OCI-M2 (cell line): ENCODE measurements at regions not wholly inside any gene's neighbourhood (a gene's known extent, or its start where the extent isn't known, plus 50 kb on each side); places are given as distances from the start of the nearest gene placed in this dataset.

Source experiments
- DNase-seq: peaks from one replicate; lab custom pipeline; 2025; ENCODE audit not compliant: unreplicated experiment; lab: John Stamatoyannopoulos, UW

DNA sequence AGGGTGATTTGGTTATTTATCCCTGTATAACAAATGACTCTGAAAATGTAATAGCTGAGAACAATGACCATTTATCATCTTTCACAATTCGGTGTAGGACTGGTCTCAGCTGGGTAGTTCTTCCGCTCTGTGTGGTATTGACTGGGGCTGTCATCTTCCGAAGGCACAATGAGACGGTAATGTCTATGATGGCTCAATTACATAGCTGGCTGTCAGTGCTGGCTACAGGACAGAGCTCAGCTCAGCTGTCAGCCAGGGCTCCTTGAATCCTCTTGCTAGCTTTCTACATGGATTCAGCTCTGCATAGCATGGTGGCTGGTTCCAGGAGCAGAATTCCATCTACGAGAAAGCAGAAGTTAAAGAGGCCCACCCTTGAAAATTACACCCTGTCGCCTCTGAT, 483.8 kb downstream of the TDRD15 start:
- no peak for DNase-seq

DNA sequence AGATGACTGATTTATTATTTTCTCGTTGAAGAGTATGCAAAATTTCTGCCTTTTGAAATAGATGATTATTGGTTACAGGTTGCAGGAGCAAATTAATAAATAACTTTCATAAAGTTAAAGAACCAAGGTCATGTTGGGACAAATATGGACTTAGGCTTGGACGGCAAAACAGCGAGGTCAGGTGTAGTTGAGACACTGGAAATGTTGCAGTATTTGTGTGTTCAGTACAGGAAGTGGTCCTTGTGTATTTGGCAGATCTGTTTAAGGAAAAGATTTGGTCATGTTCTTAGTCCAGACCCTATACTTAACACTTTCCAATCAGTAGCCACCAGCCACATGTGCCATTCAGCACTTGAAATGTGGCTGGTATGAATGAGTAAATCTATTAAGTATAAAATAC, 486.5 kb downstream of the TDRD15 start:
- no peak for DNase-seq

DNA sequence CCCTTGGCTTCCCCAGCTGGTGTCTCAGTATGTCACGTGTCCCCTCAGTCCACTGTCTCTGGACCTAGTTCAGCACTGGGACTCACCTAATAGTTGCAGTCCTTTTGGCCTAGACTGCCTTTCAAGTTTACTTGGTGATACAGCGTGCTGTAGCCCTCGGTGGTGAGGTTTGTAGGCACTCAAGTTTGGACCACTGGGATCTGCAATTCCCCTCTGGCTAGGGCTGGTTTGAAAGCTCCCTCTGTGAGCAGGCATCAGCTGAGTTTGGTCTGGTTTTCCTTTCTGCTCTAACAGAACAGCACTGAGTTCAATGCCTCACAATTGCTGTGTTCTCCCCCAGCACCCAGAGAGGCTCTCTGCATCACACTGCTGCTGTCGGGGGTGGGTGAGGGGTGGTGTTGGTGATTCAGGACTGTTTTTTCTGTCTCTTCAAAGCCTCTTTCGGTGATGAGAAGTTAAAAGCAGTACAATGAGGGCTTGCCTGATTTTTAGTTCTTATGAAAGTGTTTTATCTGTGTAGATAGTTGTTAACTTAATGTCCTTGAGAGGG, 494.2 kb downstream of the TDRD15 start:
- no peak for DNase-seq

DNA sequence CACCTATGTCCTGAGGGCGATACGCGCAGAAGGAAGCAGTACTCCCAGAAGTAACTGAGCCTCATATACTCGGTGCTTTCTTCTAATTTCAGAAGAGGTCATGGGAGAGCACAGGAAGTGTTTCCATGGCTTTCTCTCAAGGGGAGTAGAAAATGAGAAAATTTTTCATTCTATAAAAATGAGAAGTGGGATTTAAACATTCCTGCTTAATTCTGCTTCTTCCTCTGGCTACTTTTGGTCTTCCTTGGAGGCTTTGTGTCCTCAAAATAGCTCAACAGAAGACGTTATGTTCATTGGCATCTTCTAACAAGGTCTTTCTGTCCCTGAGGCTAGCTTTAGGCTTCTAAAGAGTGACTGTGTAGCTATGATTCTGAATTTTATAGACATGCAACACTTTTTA, 497.0 kb downstream of the TDRD15 start:
- DNase-seq, result no peak

DNA sequence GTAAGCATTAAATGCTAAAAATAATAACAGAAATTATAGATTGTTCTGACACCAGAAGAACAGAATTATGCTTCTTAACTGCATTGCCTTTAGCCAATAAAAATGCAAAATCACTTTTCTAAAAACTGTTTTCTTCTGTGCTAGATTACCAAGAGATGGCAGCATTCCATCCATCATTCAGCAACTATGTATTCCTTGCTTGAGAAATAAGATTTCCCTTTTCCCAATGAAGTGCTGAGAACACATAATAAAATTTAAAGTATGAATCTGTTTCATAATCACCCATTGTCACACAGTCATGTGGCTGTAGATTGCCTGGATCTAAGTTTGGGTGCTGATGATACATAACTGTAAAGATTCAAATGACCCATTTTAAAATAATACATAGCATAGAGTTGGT, 504.2 kb downstream of the TDRD15 start:
- DNase-seq, result no peak

DNA sequence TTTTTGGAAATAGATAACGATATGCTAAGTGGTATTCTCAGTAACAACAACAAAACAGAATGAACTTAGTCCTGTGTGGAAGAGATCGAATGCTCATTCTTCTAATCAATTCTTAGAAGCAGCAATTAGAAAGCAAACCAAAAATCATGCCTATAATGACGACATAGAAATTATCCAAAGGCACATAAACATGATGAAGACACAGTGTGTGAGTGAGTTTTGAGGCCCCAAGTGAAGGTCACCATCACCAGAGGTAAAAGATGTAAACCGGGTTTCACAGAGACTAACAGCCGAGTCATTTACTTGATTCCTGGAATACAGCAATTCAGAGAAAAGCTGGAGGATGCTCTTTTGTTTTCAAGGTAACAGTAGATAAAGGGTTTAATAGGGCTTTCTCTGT, 509.2 kb downstream of the TDRD15 start:
- no peak for DNase-seq

DNA sequence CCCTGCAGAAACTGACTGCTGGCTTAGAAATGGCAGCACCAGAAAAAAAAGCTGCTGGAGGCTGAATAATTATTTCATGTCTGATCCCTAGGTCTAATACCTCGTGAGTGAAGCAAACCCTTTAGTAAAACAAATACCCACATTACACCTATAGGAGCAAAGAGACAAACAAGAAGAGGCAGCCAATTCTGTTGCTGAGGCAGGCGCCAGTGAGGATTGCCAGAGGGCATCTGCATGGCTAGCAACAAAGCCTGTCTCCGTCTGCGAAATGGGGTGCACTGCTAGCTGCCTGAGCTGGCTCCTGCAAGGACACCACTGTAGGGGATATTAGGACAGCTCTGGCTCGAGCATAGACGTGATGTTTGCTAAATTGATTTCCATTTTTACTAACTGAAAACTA, 509.7 kb downstream of the TDRD15 start:
- DNase-seq, result no peak

DNA sequence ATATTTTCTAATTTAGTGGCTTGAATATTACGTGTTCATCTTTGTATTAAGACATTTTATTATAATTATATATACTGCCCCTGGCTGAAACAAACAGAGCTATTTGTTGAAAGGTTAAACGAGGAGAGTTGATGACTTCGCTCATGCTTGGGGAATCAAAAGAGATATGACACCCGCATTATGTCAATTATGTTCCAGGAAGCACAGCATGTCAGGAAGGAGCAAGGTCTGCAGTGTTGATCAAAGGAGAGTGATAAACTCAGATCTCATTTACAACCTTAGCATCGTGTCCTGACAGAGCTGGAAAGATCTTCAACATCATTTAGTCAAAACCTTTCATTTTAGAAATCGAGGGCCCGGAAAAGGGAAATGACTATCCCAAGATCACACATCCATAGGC, 510.1 kb downstream of the TDRD15 start:
- no peak for DNase-seq

DNA sequence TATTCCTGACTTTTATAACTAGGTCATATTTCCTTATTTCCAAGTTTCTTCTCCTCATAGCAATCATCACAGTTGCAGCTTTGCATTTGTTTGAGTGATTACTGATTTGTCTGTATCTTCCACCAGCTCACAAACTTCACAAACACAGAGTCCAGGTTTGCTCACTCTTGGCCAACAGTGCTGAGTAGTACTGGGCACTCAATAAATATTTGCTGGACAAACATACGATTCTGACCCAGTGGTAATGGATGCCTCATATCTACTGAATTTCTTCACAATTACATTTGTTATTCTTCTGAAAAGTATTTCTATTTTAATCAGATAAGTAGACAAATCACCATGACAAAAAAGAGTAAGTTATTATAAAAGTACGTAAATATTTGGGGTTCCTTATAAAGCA, 516.3 kb downstream of the TDRD15 start:
- DNase-seq, result no peak

DNA sequence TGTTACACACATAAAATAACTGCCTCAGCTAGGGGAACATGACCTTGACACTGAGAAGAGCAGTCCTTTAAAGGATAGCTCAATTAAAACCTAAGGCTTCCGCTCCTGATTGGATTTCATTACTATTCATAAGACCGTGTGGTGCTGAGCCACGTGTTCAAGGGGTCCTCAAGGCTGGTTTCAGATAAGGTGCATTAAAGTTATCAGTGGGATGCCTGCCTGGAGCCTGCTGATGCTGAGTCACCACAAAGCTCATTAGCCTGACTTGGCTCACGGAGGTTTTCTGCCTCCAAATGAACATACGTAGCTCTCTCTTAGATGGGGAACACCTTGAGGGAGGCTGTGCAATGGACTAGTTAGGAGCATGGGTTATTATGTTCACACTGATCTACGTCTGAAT, 518.9 kb downstream of the TDRD15 start:
- DNase-seq, result no peak

DNA sequence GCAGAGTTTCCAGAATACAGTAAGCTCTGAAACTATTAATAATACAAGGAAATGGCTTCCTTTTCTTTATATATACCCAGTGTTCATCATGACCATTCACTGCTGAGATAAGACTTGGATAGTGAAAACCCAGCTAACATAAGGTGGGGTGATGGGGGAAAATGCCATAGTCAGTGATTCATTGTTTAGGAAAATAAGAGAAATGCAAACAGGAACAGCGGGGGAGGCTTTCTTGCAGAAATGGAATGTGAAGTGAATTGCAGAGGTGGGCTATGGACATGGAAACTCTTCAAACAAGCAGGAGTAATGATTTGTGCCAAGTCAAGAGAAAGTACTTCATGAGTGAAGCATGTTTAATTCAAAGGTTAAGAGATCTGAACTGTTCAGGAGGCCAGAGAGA, 519.4 kb downstream of the TDRD15 start:
- DNase-seq, result no peak

DNA sequence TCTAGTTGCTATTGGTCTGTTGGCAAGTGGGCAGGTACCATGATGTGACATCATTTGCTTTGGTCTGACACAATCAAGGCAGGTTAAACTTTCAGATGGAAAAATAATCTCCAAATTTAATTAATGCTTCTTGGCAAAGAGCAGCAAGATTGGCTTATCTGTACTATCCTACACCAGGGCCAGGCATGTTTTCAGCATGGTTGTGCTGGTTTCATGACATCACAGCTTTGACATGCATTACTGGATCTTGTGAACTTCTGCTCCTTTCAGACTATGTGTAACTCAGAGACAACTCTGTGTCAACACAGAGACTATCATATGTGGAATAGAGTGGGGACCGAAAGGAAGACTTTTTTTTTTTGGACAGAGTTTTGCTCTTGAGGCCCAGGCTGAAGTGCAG, 520.5 kb downstream of the TDRD15 start:
- no peak for DNase-seq

DNA sequence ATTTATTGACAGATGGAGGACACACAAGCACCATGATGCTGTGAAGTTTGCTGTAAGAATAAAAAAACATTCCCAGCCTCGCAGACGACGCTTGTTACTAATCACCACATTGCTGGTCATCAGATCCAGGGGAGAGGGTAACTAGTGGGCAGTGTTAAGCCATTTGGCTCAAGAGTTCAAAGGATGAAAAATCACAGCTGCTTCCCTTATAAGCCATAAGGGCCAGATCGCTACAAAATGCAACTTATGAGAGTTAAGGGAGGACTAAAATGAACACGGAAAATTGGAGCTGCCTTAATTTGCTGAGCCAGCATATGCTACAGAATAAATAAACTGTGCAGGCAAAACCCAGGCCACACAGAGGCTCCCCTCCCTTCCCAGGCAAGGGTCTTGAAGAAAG, 522.6 kb downstream of the TDRD15 start:
- DNase-seq, result no peak

DNA sequence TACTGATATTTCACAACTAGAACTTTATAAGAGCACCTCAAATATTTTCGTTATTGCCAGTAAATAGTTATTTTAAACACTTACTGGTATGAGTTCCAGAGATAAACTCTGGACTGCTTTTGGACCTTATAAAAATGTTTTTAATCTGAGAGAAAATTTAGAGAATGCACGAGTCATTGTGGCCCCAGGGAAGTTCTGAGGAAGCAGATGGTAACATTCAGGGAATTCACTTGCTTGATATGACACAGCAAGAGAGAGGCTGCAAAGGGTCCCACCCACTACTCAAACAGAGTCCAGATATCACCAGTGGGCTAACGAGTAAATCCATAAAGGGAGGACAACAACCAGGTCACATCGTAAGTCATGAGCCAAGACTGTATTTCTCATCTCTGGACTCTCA, 526.8 kb downstream of the TDRD15 start:
- no peak for DNase-seq

DNA sequence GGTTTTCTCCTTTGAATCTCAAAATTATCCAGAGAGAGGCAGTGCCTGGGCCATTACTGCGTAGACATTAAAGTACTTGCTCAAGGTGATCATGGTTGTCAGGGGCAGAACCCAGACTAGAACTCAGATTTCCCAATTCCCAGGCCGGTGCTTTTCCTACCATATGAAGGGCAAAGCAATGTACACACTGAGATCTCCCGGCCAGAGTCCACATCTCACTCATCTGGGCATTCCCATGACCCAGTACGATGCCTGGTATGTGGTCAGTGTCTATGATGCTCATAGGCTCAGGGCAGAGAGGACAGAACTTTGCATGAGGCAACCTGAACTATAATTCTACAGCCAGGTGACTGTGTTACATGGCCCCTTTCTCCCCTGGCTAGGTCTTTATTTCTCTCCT, 531.4 kb downstream of the TDRD15 start:
- DNase-seq, result no peak

DNA sequence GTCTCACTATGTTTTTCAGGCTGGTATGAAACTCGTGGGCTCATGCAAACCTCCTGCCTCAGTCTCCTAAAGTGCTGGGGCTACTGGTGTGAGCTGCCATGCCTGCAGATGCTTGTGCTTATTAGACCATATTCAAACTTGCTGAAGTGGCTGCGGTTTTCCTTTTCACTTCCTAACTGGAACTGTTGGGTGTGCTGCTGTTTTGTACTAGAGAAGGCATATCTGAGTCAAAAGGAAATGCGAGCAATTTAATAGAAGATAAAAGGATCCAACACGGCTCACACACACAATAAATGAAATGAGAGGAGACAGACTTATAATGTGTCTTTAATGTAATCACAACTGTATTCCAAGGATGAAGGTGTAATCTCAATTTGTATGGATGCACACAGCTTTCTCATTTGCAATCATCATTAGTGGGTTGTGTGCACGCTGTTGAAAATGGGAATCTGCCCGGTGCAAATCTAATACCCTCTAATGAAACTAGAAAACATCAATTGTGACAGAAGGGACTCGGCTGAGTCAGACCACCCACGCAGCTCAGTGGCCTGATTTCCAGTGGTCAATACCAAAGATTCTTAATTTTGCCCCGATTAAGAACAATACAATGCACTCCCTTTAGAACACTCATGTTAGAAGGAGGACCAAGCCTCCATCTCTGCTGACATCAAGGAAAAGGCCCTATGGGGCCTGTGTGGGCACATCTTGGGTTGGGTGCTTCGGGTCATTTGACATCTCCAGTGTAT, 532.7 kb downstream of the TDRD15 start:
- DNase-seq, result no peak

DNA sequence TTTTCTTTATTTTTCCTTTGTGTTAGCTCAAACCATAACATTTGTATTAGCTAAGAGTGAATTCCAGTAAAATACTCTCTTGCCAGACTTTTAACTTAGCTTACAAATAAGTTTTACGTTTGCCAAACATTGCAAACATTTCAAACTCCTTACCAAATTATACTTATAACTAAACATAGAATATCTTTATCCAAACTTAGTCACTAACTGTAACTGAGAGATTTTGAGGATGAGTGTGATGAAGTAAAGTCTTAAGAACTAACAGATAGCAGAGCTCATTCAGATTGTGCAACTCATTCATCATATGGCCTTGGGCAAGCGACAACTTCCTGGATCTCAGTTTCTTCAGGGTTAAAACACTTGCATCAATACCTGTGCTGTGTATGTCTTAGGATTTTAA, 533.7 kb downstream of the TDRD15 start:
- DNase-seq, result no peak

DNA sequence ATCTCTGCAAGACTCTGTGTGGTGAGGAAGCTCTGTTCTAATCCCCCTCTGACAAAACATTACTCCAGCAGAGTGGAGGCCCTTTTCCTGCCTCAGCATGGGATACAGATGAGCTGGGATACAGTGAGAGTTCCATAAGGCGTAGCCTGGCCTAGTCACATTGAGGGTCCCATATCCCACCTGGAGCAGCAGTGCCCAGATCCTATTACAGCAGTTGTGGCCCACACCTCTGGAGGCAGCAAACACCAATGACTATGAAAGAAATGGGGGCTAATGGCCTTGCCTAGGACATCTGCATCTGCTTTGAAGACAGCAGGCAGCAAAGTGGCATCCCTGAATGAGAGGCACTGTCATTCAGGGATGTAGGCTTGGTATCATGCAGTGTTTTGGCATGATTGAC, 534.5 kb downstream of the TDRD15 start:
- DNase-seq, result no peak

DNA sequence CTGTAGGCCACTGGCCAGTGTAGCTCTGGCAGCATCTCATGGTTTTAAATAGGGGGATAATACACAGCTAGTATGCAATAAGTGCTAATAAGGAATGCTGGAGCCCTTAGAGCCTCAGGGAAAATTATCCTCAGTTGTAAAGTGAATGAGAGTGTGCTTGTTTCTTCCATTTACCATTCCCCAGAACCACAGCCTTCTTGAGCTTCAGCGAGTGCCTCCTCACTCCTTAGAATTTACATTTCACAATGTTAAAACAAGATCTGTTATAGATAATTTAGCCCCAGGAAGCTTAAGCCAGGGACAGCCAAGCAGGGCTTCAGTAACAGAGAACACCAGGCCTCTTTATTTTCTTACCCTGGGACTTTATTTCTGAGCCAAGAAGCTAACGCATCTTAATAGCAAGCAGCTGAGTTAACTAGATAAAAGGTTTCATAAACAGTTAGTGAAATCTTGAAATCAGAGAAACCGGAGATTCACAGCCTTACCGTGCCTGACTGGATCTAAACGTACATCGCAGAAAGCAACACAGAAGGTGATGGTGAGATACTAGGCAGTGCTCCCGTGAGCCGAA, 535.2 kb downstream of the TDRD15 start:
- no peak for DNase-seq

DNA sequence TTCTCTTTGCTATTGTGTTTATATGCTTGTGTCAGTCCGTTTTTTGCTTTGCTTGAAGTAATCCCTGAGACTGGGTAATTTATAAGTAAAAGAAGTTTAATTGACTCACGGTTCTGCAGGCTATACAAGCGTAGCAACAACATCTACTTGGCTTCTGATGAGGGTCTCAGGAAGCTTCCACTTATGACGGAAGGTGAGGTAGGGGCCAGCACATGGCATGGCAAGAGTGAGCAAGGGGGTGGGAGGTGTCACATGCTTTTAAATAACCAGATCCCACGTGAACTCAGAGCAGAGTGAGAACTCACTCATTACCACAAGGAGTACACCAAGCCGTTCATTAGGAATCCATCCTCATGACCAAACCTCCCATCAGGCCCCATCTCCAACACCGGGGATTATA, 540.3 kb downstream of the TDRD15 start:
- no peak for DNase-seq

DNA sequence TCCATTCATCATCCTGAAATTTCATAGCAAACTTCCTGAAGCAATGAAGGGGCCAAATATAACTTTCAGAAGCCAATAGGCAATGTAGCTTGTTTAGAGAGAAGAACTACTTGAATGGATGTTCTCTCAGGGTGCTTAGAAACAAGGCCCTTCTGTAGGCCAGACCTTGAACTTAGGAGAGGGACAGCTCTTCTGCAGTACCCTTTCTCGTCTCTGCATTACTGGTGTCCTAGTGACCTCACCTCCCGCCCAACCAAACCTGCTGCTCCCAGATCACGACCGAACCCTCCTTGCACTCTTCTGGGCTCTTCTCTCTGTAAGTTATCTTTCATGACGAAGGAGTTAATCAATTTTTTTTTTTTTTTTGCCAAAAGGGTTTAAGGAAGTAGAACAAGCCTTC, 543.9 kb downstream of the TDRD15 start:
- no peak for DNase-seq

DNA sequence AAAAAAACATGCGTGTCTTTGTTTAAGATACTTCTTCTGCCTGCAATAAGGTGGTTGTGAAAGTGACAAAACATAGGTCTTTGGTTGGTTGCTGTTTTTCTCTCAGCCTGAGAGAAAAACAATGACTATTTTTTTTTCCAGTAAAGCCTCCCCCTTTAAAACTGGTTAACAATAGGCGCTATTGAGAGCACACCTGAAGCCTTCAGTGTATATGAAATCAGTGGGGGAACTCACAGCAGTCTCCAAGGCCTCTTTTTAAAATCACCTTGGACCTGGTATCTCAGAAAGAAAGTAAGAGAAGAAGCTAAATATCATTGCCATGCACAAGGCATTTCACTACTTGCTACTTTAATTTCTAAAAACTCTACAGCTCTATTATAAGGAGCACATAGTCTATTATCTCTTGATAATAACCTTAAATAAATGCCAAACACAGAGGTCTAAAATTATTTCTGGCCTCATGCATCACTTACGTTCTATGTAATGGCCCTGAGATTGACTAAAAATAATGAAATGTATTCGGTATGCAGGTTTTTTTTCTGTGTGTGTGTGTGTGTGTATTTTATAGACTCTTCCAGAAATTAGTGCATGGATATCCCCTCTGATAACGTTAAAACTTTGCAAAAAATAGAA, 544.4 kb downstream of the TDRD15 start:
- no peak for DNase-seq
